H9 (cell line): ENCODE measurements at regions not wholly inside any gene's neighbourhood (a gene's known extent, or its start where the extent isn't known, plus 50 kb on each side); places are given as distances from the start of the nearest gene placed in this dataset.

ENCODE experiments used
- DNase-seq: peaks from one replicate; pipeline ENCODE4 v3.0.0-alpha.2; 2017
- H2AFZ ChIP-seq: one replicate; pipeline ENCODE4 v1.6.1; 2013; ENCODE audit warnings: mild to moderate bottlenecking, low read length, control low read depth, moderate library complexity
- H2AK5ac ChIP-seq: 2 replicates; pipeline ENCODE4 v1.6.1; 2013; ENCODE audit warnings: low read length, control low read depth, mixed read lengths; ENCODE audit not compliant: insufficient read length
- H2BK120ac ChIP-seq: one replicate; pipeline ENCODE4 v1.6.1; 2013; ENCODE audit warnings: low read depth, mild to moderate bottlenecking, low read length, control low read depth, inconsistent platforms; ENCODE audit not compliant: poor library complexity, severe bottlenecking
- H2BK12ac ChIP-seq: 2 replicates; pipeline ENCODE4 v1.6.1; 2013; ENCODE audit warnings: low read length, control low read depth, mixed read lengths, low read depth; ENCODE audit not compliant: insufficient read length
- H2BK15ac ChIP-seq: 2 replicates; pipeline ENCODE4 v1.6.1; 2013; ENCODE audit warnings: low read depth, low read length, control low read depth
- H2BK20ac ChIP-seq: one replicate; pipeline ENCODE4 v1.6.1; 2013; ENCODE audit warnings: low read depth, mild to moderate bottlenecking, low read length, control low read depth, inconsistent platforms; ENCODE audit not compliant: poor library complexity, severe bottlenecking
- H2BK5ac ChIP-seq: 2 replicates; pipeline ENCODE4 v1.6.1; 2013; ENCODE audit warnings: low read length, control low read depth, mixed read lengths; ENCODE audit not compliant: insufficient read length
- H3K14ac ChIP-seq: 2 replicates; pipeline ENCODE4 v1.6.1; 2013; ENCODE audit warnings: low read length, control low read depth; ENCODE audit not compliant: insufficient read depth
- H3K18ac ChIP-seq: 2 replicates; pipeline ENCODE4 v1.6.1; 2013; ENCODE audit warnings: low read depth, mild to moderate bottlenecking, mixed read lengths, low read length, control low read depth; ENCODE audit not compliant: insufficient read length
- H3K23ac ChIP-seq: 2 replicates; pipeline ENCODE4 v1.6.1; 2013; ENCODE audit warnings: low read length, control low read depth, mixed read lengths, low read depth; ENCODE audit not compliant: insufficient read length
- H3K23me2 ChIP-seq: 2 replicates; pipeline ENCODE4 v1.6.1; 2013; ENCODE audit warnings: low read depth, mild to moderate bottlenecking, mixed read lengths, low read length, control low read depth; ENCODE audit not compliant: insufficient read length, poor library complexity, severe bottlenecking
- H3K27ac ChIP-seq: 2 replicates; pipeline ENCODE4 v1.5.1; 2013; ENCODE audit warnings: low read length, control low read depth, mixed read lengths, low read depth; ENCODE audit not compliant: insufficient read length
- H3K27me3 ChIP-seq: 2 replicates; pipeline ENCODE4 v1.6.1; 2013; ENCODE audit warnings: low read length, control low read depth, inconsistent platforms; ENCODE audit not compliant: insufficient read depth
- H3K4ac ChIP-seq: 2 replicates; pipeline ENCODE4 v1.6.1; 2013; ENCODE audit warnings: low read depth, mild to moderate bottlenecking, control low read depth, inconsistent platforms, low read length, moderate library complexity
- H3K4me1 ChIP-seq: 2 replicates; pipeline ENCODE4 v1.6.1; 2013; ENCODE audit warnings: low read length, control low read depth, inconsistent platforms; ENCODE audit not compliant: insufficient read depth
- H3K4me2 ChIP-seq: 2 replicates; pipeline ENCODE4 v1.6.1; 2013; ENCODE audit warnings: low read length, control low read depth, mixed read lengths; ENCODE audit not compliant: insufficient read length, insufficient read depth
- H3K56ac ChIP-seq: 2 replicates; pipeline ENCODE4 v1.6.1; 2013; ENCODE audit warnings: low read depth, mild to moderate bottlenecking, mixed read lengths, low read length, control low read depth; ENCODE audit not compliant: insufficient read length
- H3K79me1 ChIP-seq: 2 replicates; pipeline ENCODE4 v1.6.1; 2013; ENCODE audit warnings: low read depth, mild to moderate bottlenecking, moderate library complexity, low read length, control low read depth, inconsistent platforms; ENCODE audit not compliant: insufficient read depth, poor library complexity, severe bottlenecking
- H3K79me2 ChIP-seq: 2 replicates; pipeline ENCODE4 v1.6.1; 2013; ENCODE audit warnings: low read length, control low read depth, inconsistent platforms; ENCODE audit not compliant: insufficient read depth
- H3K9ac ChIP-seq: 2 replicates; pipeline ENCODE4 v1.6.1; 2013; ENCODE audit warnings: low read length, control low read depth, mixed read lengths; ENCODE audit not compliant: insufficient read length; ENCODE audit errors: extremely low read depth
- H3K9me3 ChIP-seq: one replicate; pipeline ENCODE4 v1.6.1; 2013; ENCODE audit warnings: low read depth, low read length, inconsistent platforms; ENCODE audit not compliant: control insufficient read depth
- H3T11ph ChIP-seq: one replicate; pipeline ENCODE4 v1.6.1; 2013; ENCODE audit warnings: mild to moderate bottlenecking, low read length, control low read depth, inconsistent platforms
- H4K20me1 ChIP-seq: one replicate; pipeline ENCODE4 v1.6.1; 2013; ENCODE audit not compliant: control insufficient read depth, insufficient read length, insufficient read depth
- H4K5ac ChIP-seq: 2 replicates; pipeline ENCODE4 v1.6.1; 2013; ENCODE audit warnings: low read depth, mild to moderate bottlenecking, mixed read lengths, low read length, control low read depth; ENCODE audit not compliant: insufficient read length
- H4K8ac ChIP-seq: replicated peaks from 2 replicates; pipeline ENCODE4 v1.6.1; 2013; ENCODE audit warnings: low read length, control low read depth, mixed read lengths, low read depth; ENCODE audit not compliant: insufficient read length
- H4K91ac ChIP-seq: 2 replicates; pipeline ENCODE4 v1.6.1; 2013; ENCODE audit warnings: low read depth, mild to moderate bottlenecking, moderate library complexity, mixed read lengths, low read length, control low read depth; ENCODE audit not compliant: insufficient read length
- H3K27ac Mint-ChIP-seq, 3 experiments: 2 replicates in 2 of 3; 3 replicates in 1 of 3; pipeline ENCODE4 v1.8.0; 2020 to 2021; ENCODE audit warnings: mixed read lengths in 3 of 3, mild to moderate bottlenecking in 1 of 3, moderate library complexity in 1 of 3
- H3K27me3 Mint-ChIP-seq: 2 replicates; pipeline ENCODE4 v1.8.0; 2021; ENCODE audit warnings: low read depth, mild to moderate bottlenecking, moderate library complexity, mixed read lengths
- H3K36me3 Mint-ChIP-seq, 3 experiments: 2 replicates in 2 of 3; 3 replicates in 1 of 3; pipeline ENCODE4 v1.8.0; 2020 to 2021; ENCODE audit warnings: low read depth in 3 of 3, mixed read lengths in 3 of 3; ENCODE audit not compliant: insufficient read depth in 1 of 3
- H3K4me1 Mint-ChIP-seq, 2 experiments: 2 replicates each; pipeline ENCODE4 v1.8.0; 2020; ENCODE audit warnings: mixed read lengths in 2 of 2
- H3K4me3 Mint-ChIP-seq, 2 experiments: 2 replicates in 1 of 2; 3 replicates in 1 of 2; pipeline ENCODE4 v1.8.0; 2020 to 2021; ENCODE audit warnings: mild to moderate bottlenecking in 2 of 2, mixed read lengths in 2 of 2, moderate library complexity in 1 of 2
- H3K9me3 Mint-ChIP-seq, 2 experiments: 2 replicates in 1 of 2; 3 replicates in 1 of 2; pipeline ENCODE4 v1.8.0; 2020; ENCODE audit warnings: mild to moderate bottlenecking in 2 of 2, mixed read lengths in 2 of 2, moderate library complexity in 1 of 2
- CTCF ChIP-seq: fragments of 200-600 bp; sonication (generic); conservative IDR thresholded peaks from 3 replicates; pipeline ENCODE4 v1.8.0; 2021; ENCODE audit warnings: antibody characterized with exemption, mild to moderate bottlenecking
- WGBS: extraction: QIAGEN DNeasy Blood & Tissue Kit; methylation state at CpG from one replicate; pipeline ENCODE4 v1.1.7; 2013; ENCODE audit warnings: missing lambda C conversion rate, low lambda C conversion rate, mixed read lengths; ENCODE audit not compliant: insufficient read length; ENCODE audit errors: extremely low coverage; 5-methylcytosine and 5-hydroxymethylcytosine counted together

DNA sequence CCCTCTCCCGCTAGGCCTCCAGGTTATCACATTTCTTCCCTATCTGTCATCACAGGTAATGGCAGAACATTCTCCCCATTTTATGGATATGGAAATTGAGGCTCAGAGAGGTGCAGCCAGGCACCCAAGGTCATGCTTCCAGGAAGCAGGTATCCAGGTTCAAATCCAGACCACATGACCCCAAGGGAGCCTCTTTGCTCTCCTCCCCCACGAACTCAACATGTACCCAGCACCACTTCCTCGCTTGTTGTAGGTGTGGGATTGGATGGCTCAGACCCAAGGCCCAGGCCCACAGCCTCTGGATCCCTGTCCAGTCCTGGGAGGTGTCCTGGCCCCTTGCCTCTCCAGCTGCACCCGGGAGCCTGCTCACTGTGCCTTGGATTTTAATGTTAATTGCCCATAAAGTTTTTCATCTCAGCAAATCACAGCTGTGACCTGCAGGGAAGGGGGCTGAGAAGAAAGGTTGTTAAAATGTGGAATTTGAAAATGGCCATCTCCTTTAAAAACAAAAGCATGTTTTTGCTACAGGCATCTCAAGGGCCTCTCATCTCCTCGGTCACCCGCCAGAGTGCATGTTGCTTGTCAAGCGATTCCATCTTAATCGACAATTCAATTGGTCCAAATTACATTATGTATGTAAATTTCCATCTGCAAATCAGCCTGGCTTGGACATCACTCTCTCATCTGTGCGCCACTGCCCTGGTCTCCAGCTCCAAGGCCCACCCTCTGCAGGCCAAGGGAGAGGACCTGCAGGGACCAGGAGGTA lies 205.4 kb upstream of the ZMIZ1 start:
- no CpG with 5 or more reads among the region's 9 CpGs for WGBS
- H3K23me2 ChIP-seq, result no peaks in the 10 kb centered on the region

More for the DNA sequence above, 205.4 kb upstream of the ZMIZ1 start:
- Histone ChIP-seq H2BK120ac (no peak overlapping the region), H2AFZ (no peak overlapping the region), H4K5ac (no peak overlapping the region), H2BK15ac (no peak overlapping the region), H3K23ac (no peak overlapping the region), H3K4me2 (no peak overlapping the region), H2BK5ac (no peak overlapping the region), H3T11ph (no peak overlapping the region), H3K4me1 (no peaks in the 10 kb centered on the region), H2BK12ac (no peak overlapping the region), H4K91ac (no peak overlapping the region), H3K27ac (no peak overlapping the region), H3K18ac (no peak overlapping the region), H3K9ac (no peak overlapping the region), H2AK5ac (no peak overlapping the region), H3K14ac (no peak overlapping the region; the same call in 1 of the 2 replicates), H3K79me1 (no peaks in the 10 kb centered on the region), H4K20me1 (no peaks in the 10 kb centered on the region), H2BK20ac (no peak overlapping the region), H4K8ac (no peak overlapping the region), H3K4ac (no peak overlapping the region), H3K79me2 (no peaks in the 10 kb centered on the region), H3K27me3 (no peaks in the 10 kb centered on the region), H3K9me3 (no peaks in the 10 kb centered on the region), H3K56ac (no peak overlapping the region)
- H3K27ac Mint-ChIP-seq, result no peak overlapping the region
- H3K27me3 Mint-ChIP-seq, result peaks cover 61% of the 10 kb centered on the region
- H3K9me3 Mint-ChIP-seq, result no peaks in the 10 kb centered on the region
- no peaks in the 10 kb centered on the region; a peak in 1 of 7 replicates for H3K36me3 Mint-ChIP-seq
- H3K4me1 Mint-ChIP-seq, result peaks cover 13 to 25% of the 10 kb centered on the region in 2 experiments
- no peak for TF ChIP-seq CTCF
- DNase-seq, result no peak
- H3K4me3 Mint-ChIP-seq, result no peak overlapping the region
